HG03045 (cell line): ENCODE measurements at regions not wholly inside any gene's neighbourhood (a gene's known extent, or its start where the extent isn't known, plus 50 kb on each side); places are given as distances from the start of the nearest gene placed in this dataset.
"Not testable (repeated sequence)": the region's sequence is repeated elsewhere in the genome, so short reads cannot be mapped to it uniquely, and the experiment has no call there.

Experiments
- ATAC-seq: cut with Tn5 transposase; IDR thresholded peaks from one replicate; pipeline ENCODE4 v1.9.1; 2021; ENCODE audit warnings: mild to moderate bottlenecking, moderate library complexity; ENCODE audit not compliant: unreplicated experiment

DNA sequence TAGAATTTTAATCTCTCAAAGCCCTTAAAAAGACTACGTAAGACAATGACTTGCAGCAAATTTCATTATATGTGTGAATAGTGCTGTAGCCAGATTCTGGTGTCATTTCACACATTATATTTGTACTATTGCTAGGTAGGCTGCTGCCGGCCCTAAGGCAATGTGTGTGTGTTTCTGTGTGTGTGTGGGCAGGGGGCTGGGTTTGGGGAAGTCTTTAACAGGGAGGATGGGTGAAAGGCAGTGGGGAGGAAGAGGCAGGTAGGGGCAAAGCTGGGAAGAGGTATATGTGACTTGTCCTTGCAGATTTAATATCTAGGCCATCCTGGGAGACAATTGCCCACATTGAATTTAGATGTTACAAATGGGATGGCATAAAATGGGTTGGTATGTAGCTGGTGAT is 130.8 kb downstream of the MACIR start:
- no peak for ATAC-seq

- no peak for ATAC-seq
Observed at GRCh38 chr5:103385722-103386121, 127.2 kb downstream of the MACIR start.

GRCh38 chr5:103377638-103378037 is 119.1 kb downstream of the MACIR start:
- not testable (repeated sequence) for ATAC-seq

DNA sequence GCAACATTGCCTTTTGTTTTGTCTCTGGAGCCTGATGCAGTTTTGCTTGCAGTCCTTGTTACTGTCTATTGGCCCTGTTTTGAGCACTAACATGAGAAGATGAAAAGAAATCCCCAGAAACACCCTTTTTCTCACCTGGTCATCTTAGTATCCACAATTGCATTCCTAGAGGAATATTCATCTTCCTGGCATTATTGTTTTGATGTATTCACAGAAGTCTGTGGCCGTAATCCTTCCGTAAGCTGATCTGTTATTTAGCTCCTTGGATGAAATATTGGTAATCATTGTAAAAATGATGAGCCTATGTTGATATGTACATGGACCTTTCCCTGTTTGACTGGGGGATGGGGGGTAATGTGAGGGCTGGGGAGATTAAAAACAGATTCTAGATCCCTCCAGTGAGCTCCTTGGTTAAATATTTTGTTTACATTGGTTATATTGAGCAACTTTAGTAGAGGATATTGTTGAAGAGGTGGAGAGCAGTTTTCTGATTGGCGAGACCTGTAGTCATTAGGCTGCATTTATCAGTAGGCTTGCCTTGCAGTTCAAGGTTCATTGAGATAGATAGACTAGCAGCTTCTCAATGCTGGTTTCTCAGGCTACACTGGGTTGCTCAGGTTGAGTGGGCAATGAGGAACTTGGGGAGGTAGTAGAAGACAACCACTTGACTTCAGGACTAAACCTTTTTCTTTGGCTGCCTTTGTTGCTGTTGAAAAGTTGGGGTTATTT is 117.5 kb downstream of the MACIR start:
- ATAC-seq = no peak

GRCh38 chr5:103375350-103375749 is 116.8 kb downstream of the MACIR start:
- no peak for ATAC-seq

DNA sequence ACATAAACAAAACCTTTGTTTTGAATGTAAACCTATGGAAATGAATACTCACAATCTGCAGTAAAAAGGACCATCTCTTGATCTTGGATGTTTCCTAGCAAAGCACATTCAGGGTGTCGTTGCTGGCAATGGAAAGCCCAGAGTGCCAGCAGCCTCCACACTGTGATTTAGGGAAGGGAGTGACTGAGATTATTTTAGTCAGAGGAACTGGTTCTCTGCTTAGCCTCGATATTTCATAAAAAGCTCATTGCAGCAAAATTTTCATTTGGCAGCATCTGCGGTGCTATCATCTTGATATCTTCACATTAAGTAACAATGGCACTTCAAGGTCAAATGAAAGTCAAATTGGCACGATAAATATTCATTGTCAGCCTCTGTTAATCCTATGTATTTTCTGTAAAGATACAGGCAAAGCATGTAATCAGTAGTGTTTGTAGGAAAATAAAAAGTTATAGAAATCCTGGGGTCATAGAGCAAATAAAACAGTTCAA is 116.0 kb downstream of the MACIR start:
- no peak for ATAC-seq

- ATAC-seq = no peak
Observed at GRCh38 chr5:103373597-103374472, 115.3 kb downstream of the MACIR start.

DNA sequence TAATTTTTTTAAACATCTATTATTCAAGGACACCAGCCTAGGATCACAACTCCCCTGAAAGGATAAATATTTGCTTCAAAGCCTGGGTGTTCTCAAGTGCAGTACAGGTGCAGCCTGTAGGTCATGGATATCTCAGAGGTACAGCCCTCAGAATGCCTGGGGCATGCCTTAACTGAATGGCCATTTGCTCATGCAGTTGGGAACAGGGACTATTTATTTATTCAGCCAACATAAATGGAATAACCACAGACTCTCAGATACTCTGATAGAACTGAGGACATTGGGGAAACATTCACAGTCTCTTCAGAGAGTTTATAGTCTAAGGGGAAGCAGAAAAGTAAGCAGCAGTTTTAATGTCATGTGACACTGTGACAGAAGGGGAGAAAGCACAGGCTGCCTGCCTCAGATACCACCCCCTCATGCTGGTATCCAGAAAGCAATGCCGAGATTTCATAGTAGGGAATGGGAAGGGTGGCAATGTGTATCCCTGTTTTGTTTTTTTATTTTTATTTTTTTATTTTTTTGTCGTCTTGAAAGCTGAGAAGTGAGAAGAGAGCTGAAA is 112.6 kb downstream of the MACIR start:
- no peak for ATAC-seq

DNA sequence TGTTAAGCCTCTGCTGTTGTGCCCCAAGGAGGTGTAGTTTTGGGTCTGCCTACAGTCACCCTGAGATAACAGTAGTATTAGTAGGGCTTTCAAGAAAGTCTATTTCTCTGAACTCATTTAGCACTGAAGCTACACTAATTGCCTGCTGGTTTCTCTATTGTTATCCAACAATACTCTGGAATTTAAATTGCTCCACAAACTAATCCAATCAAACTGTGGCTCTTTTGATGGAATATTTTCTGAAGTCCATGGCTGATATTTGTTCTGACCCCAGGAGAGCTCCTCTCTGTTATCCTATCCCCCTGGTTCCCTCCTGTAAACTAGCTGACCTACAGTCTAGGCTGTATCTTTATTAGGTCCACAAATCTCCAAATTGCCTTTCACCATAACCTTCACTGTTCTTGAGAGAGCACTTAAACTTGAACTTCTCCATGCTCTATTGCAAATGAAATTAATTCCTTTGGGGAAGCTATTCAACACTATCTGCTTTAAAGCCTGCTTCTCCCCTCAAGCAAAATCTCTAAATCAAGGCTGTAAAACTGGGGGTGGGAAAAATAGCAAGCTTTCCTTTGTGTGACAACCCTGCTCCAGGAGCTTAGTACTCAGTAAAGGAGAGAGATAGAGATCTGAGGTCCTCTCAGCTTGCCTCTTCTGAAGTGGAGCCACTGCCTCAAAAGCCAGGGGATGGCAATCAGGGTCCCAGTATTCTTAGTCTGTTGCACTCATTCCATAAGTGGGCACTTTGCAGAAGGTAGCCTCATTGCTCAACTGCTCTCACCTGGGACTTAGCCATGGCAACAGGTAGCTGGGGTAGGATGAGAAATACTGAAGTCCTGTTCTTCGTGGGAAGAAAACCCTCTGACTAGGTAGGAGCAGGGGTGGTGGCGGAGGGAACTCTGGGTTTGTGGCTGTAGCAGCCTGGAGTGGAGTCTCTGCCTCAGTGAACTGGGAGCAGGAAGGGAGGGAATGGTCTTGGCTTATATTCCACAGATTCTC is 110.9 kb downstream of the MACIR start:
- no peak for ATAC-seq

DNA sequence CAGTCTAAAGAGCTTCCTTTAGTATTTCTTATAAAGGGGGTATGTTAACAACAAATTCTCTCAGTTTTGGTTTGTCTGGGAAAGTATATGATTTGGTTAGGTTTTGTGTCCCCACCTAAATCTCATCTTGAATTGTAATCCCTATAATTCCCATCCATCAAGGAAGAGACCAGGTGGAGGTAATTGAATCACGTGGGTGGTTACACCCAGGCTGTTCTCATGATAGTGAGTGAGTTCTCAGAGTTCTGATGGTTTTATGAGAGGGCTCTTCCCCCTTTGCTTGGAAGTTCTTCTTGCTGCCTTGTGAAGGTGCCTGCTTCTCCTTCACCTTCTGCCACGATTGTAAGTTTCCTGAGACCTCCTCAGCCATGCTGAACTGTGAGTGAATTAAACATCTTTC is 109.1 kb downstream of the MACIR start:
- no peak for ATAC-seq

- no peak for ATAC-seq
Observed at GRCh38 chr5:103366918-103367549, 108.5 kb downstream of the MACIR start.

DNA sequence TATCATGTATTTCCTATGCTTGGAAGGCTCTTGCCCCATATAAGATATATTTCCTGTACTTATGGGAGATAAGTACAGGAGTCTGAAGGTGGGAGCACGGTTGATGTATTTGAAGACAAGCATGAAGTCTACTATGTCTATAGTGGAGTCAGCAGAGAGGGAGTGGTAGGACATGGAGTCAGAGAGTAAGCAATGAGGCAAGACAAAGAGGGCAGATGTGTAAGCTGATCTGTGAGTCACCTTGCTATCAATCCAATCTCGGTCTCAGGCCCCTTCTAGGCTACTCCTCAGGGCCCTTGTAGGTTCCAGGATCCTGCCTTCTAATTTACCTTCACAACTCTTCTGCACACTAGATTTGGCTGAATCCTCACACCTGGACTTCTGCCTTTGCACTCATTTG is 105.5 kb downstream of the MACIR start:
- no peak for ATAC-seq

DNA sequence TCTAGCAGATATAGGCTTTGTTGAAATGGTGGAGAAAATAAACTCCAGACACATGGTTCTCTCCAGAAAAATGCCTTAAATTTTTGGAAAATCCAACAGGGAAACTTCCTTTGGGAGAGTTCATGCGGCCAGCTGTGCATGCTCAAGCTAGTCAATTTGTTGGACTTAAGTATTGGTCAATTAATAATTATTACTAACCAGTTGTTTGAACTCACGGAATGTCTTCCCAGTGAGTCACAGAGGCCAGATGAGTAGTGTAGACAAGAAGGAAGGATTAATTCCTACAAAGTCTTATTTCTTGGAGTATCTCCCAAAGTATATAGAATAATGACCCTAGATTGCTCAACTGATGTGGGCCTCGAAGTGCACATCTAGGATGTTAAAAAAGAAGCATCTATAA is 103.6 kb downstream of the MACIR start:
- ATAC-seq = no peak

GRCh38 chr5:103360475-103360874 is 101.9 kb downstream of the MACIR start:
- no peak for ATAC-seq

DNA sequence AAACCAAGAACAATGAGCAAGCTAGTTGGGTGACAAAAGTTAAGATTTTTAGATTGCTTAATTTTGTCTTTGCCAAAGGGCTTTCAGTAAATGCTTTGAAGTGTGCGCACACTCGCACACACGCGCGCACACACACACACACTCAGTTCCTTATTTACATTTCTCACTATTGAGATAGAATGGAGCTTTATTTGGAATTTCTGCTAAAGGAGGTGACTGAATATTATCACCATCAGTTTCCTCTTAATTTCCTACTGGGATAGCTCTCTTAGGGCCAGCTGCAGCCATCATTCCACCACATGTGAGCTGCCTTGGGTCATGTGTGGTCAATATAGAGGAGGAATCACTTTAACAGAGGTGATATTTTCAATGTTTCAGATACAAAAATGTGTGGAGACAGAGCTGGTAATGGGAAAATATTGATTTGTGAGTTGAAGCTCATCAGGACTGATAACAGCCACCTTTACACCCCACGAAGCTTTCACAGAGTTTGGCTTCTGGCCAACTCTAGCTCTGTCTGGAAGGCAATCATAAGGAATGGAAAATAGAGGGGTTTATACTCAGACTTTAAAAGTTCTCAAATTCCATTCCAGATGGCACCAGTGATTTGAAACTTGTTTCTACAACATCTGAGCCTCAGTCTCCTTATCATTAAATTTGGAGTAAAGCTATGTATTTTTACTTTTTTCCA is 99.9 kb downstream of the MACIR start:
- ATAC-seq = no peak

DNA sequence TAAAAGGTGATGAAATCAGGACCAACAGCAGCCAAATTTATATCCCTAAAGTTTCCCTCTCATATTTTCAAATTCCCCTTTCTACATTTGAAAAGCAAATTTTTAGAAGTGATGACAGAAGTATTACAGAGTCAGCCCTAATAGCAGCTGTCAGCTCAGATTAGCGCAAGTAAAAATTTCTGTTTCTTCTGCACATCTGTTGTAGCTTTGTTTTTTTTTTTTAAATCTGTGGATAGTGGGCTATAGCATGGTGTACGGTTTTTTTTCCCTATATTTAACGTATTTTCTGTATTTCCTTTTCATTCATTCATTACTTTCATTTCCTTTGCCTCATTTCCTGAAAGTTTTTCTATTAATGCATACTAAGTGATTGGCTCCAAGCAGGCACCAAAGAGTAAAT is 99.1 kb downstream of the MACIR start:
- ATAC-seq = no peak

DNA sequence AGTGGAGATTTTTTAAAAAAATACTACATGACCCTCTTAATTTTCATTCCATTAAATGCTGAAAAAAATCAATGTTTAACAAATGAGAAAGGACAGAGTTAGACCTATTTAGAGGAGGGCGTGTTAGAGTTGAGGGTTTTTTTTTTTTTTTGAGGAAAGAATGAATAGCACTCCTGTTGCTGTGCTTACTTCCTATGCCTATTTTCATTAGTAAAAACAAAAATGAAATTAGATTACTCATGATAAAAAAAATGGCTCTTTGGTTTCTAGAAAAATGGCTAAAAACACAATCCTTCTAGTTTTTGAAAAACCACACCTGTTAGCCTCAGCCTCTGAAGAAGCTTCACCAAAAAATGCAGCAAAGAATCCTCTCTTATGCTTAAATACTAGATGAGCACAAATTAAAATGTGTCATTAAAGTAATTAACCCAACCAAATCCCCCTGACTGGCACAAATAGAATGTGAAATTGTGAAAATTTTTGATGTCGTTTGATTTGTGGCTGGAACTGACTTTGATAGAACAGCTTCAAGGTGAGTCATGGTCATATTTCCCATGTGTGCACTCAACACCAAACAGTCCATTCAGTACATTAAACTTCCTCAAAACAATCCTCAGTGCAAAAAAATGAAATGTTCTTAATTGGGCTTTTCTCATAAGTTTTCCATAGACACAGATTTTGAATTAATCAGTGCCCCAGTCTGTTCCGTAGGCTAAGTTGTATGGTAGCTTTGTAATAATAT is 98.0 kb downstream of the MACIR start:
- ATAC-seq = no peak

GRCh38 chr5:103355579-103355978 is 97.0 kb downstream of the MACIR start:
- no peak for ATAC-seq

DNA sequence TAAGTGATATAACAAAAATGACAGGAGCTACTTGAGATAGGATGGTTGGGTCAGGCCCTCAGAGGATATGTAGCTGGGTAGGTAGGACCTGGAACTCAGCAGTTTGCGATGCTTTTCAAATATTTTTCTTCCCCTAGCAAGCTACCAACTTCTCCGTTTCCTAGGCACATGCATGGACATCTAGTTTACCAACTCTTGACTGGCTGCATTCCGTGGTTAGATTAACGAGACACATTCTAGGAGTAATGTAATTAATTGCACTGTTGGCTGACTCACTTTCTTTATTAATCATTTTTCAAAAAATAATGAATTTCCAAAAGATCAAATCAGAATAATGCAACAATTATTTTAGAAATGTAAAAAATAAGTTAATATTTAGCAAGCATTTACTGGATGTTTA is 95.9 kb downstream of the MACIR start:
- ATAC-seq = no peak
